GM18873 (cell line): ENCODE measurements at regions not wholly inside any gene's neighbourhood (a gene's known extent, or its start where the extent isn't known, plus 50 kb on each side); places are given as distances from the start of the nearest gene placed in this dataset.
"Not testable (repeated sequence)": the region's sequence is repeated elsewhere in the genome, so short reads cannot be mapped to it uniquely, and the experiment has no call there.

Experiments
- ATAC-seq: cut with Tn5 transposase; IDR thresholded peaks from one replicate; pipeline ENCODE4 v1.9.1; 2021; ENCODE audit warnings: mild to moderate bottlenecking, moderate library complexity, moderate number of reproducible peaks; ENCODE audit not compliant: unreplicated experiment, low FRiP score

DNA sequence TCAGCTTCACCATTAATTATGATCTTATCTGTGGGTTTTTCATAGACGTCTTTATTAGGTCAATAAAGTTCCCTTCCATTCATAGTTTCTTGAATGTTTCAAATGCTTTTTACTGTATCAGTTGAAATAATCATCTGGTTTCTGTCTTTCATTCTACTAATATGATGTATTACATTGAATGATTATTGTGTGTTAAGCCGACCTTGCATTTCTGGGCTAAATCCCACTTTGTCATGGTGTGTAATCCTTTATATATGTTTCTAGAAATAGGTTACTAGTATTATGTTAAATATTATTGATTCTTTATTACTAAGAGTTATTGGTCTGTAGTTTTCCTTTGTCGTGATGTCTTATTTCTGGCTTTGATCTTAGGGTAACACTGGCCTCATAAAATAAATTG is 134.9 kb downstream of the FASLG start:
- no peak for ATAC-seq

DNA sequence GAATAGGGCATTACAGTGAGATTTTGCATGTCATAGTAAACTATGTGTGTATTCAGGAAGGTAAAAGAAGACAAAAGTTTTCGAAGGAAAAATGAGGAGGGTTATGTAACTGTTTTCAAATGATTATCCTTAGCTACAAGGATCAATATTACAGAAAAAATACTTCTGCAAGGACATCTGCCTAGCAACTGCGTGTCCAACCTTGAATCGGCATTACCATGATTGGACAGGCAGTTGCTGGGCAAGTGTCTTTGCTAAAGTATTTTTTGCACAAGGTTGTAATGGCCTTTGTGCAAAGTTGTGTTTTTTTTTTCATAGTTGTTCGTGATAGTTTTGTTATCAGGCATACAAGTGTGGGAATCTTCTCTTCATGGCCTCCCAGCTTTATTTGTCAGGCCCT is 136.8 kb downstream of the FASLG start:
- ATAC-seq = no peak

DNA sequence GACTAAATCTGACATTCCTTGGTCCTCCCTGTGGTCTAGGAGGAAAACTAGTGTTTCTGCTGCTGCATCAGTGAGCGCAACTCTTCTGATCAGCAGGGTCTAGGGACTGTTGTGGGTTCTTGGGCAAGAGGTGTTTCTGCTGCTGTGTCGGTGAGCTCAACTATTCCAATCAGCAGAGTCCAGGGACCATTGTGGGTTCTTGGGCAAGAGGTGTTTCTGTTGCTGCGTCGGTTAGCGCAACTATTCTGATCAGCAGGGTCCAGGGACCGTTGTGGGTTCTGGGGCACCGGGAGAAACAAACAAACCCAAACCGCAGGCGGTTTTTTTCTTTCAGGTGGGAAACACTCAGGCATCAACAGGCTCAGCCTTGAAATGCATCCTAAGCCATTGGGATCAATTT is 140.9 kb downstream of the FASLG start:
- not testable (repeated sequence) for ATAC-seq

DNA sequence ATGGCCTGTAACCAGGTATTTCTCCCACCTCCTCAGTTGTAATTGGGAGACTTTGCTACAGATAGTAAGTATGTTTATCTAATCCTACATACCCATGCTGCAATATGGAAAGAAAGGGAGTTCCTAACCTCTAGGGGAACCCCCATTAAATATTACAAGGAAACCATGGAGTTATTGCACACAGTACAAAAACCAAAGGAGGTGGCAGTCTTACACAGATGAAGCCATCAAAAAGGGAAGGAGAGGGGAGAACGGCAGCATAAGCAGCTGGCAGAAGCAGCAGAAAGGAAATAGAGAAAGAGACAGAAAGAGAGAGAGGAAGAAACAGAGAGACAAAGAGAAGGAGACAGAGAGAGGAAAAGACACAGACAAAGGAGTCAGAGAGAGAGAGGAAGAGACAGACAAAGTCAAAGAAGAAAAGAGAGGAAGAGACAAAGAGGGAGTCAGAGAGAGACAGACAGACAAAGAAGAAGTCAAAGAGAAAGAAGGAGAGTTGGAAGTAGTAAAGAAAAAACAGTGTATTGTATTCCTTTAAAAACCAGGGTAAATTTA is 142.9 kb downstream of the FASLG start:
- no peak for ATAC-seq

DNA sequence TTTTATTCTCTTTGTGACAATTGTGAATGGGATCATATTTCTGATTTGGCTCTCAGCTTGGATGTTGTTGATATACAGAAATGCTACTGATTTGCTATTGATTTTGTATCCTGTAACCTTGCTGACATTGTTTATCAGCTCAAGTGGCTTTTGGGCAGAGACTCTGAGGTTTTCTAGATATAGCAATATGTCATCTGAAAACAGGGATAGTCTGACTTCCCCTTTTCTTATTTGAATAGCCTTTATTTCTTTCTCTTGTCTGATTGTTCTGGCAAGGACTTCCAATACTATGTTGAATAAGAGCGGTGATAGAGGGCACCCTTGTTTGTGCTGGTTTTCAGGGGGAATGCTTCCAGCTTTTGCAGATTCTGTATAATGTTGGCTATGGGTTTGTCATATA is 150.8 kb downstream of the FASLG start:
- no peak for ATAC-seq

DNA sequence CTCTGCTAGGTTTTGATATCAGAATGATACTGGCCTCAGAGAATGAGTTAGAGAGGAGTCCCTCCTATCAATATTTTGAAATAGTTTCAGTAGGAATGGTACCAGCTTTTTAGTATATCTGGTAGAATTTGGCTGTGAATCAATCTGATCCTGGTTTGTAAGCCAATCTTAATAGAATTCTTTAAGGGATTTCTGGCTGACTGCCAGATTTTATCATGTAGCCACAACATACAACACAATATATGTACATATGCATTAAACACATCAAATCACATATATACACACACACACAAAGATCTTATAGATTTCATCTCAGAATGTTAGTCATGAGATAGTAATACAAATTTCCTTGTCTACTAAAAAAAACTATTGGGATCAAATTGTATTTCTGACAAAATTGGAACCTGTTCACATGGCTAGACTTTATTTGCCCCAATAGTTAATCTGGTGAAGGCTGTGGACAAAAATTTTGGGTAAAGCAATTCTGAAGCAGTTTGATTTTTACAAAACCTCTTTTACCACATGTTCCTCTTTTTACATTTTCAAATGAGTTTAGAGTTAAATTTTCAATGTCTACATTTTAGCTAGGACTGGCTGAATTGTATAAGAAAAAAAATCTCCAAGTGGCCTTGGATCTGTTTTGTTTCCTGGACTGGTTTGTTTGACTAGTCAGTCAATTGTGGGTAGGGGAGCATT is 151.7 kb downstream of the FASLG start:
- no peak for ATAC-seq

DNA sequence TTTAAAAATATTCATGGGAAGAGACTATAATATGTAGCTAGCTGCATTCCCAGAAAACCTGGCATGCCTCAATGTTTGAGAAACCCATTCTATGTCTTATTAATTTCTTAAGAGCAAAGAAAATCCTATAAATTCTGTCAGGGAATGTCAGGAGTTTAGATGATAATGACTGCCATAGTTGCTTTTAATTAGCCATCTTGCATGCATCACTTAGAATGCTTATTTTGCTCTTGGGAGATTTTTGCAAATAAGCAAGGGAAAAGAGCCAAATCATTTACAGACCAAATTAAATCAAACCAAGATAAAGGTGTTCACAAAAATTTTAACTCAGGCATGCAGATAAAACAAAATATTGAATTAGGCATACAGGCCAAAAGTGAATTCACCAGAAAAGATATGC is 152.8 kb downstream of the FASLG start:
- ATAC-seq = no peak

DNA sequence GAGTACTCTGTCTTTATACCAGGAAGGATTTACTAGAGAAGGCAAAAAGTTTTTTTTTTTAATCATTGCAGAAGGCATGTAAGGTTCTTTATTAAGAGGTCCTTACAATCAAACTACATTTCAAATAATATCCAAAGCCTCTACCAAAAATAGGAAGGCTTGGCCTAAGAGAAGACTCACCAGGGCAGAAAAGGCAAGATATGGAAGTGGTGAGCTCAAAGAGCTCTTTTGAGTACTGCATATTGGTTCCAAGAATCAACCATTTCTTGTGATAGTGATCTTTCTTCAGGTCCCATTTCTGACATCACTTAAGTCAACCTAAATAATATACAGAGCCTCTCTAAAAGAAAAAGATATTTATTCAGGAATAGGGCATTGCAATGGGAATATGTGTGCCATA is 153.2 kb downstream of the FASLG start:
- no peak for ATAC-seq

DNA sequence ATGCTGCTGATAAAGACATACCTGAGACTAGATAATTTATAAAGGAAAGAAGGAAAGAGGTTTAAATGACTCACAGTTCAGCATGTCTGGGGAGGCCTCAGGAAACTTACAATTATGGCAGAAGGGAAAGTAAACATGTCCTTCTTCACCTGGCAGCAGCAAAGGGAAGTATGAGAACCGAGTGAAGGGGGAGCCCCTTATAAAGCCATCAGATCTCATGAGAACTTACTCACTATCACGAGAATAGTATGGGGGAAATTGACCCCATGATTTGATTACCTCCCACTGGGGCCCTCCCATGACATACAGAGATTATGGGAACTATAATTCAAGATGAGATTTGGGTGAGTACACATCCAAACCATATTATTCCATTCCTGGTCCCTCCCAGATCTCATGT is 154.4 kb downstream of the FASLG start:
- no peak for ATAC-seq

DNA sequence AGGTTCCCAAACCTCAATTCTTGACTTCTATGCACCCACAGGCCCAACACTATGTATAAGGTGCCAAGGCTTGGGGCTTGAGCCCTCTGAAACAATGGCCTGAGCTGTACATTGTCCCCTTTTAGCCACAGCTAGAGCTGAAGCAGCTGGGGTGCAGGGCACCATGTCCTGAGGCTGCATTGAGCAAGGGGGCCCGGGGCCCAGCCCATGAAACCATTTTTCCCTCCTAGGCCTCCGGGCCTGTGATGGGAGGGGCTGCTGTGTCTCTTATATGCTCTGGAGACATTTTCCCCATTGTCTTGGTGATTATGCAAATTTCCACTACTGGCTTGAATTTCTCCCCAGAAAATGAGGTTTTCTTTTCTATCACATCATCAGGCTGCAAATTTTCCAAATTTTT is 155.5 kb downstream of the FASLG start:
- ATAC-seq = no peak

DNA sequence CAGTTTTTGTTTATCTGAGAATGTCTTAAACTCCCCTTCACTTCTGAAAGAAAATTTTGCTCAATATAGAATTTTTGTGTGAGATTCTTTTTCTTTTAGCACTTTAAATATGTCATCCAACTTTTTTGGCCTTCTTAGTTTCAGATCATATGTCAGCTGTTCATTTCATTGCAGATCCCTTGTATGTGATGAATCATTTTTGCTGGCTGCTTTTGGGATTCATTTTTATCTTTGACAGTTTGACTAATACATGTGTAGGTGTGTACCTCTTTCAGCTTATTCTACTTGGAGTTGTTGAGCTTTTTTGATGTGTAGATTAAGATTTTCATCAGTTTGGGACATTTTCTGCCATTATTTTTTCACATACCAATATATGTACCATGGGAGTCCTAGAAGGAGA is 156.8 kb downstream of the FASLG start:
- ATAC-seq = no peak

DNA sequence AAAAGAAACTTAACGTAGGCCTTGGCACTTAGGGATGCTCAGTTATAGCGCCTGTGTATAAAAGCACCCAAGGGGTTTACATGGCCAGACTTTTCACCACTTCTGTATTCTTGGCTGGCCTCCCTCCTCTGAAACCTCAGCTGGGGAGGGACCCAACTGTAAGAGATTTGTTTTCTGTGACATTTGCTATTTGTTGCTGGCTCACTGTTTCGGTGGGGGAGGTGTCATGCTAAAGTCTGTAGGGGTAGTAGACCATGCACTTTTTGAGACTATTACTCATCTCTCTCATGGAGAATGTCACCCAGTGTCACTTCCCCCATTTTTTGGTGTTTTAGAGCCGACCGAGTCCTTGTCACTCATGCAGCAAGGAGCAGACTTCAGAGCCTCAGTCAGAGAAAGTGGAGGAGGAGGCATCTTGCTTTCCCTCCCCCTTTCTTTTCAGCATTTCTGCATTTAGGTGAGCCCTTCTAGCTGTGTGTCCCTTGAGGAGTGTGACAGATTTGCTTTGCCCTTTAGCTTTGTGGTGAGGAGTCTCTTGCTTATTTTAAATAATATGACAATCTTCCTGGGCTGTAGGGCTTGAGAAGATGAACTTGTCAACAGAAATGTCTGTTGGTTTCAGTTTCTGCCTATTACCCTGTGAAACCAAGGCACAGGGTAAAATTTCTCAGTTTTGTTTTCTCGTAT is 160.1 kb downstream of the FASLG start:
- peak; percentile 93 for ATAC-seq

DNA sequence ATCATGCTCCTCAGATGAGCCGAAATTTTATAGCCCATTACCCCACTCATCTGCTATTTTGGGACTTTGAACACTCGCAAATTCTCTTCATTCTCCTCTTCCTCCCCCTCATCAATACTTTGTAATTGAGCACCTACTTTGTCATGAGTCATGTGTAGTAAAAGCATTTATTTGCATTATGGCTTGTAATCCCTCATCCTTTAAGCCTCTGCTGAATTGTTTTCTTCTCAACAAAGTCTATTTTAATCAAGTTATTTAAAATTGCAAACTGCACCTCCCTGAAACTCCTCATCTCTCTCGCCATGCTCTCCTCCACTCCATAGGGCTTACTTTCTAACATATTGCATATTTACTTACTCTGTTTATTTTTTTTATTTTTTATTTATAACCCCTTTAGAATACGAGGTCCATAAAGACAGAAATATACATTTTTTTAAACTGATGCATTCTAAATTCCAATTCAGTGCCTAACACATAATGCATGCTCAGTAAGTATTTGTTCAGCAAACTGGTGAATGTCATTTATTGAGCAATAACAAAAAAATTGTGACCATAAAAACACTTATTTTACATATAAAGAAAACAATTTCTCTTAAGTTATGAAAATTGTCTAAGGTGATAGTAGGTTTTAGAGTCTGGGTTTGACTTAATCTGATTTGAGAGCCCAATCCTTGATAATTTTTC is 161.7 kb downstream of the FASLG start:
- ATAC-seq = no peak

DNA sequence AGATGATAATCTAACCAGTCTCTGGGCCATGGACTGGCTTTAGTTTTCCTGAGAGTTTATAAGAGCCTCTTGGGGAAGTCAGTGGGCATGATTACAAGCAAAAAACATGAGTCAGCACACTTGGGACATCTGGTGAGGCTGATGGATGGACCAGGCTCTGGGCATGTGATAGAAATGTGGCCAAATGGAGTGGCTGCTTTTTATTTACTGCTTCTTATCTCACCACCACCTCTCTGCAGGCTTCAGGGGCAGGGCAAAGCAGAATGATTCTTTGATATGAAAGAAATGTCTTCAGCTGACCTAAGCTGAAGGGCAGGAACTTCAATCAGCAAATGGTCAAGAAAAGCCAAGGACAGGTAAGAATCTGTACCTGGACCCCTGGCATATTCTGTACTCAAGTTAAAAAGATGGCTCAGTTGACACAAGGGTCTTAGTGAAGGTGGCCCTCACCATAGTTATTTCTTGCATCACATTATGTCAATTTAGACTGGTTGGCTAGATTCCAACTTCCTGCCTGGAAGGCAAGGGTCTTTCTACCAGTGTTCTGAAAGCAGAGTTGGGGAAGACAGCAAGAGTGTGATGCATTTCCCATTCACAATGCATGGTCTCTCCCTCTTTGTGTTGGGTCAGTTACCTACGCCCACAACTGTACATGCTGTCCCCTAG is 162.8 kb downstream of the FASLG start:
- ATAC-seq = no peak

DNA sequence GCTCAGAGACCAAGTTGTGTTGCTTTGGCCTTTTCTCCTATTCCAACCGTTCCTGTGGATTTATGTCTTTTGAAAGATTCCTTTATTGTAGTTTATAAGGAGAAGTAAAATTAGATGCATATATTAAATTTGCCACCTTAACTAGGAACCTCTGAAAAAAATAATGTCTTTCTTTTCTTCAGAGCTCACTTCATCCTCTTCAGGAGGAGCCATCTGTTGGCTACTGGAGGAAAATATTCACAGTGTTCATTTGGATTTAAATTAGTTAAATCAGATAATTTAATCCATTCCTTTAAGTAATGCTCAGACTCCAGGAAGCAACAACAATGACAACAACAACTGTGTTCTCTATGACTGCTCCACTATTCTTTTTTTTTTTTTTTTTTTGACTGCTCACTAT is 164.0 kb downstream of the FASLG start:
- ATAC-seq = no peak

DNA sequence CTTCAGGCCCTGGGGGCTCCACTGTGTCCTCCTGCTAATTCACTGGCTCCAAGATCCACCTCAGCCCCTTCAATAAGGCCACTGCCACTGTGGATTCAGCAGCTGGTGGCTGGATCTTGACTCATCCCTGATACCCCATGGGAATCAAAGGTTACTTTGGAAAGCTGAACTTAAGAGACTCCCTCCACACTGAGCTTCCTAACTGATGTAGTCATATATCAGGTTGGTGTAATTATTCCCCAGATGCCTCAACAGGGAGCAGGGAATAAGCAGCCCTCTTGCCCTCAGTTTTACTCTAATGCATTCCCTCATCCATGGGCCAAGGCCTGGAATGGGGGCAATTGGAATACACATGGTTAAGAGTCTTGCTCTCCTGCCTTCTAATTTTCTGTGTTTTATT is 164.6 kb downstream of the FASLG start:
- no peak for ATAC-seq

DNA sequence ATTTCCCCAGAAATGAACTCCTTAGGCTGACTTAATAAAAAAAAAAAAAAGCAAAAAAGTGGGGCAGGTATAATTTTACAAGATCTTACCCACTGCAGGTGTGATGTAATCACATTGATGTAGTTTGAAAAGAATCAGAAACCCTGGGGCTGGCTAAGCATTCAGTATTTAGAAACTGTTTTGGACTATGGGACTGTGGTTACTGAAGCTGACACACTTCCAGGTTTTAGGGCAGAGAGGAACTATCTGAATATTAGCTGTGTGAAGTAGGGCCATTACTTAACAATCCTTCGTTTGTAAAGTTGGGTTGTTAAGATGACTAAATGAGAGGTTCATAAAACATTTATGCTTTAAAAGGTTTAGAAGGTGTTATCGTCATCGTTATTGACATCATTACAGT is 165.3 kb downstream of the FASLG start:
- ATAC-seq = no peak

DNA sequence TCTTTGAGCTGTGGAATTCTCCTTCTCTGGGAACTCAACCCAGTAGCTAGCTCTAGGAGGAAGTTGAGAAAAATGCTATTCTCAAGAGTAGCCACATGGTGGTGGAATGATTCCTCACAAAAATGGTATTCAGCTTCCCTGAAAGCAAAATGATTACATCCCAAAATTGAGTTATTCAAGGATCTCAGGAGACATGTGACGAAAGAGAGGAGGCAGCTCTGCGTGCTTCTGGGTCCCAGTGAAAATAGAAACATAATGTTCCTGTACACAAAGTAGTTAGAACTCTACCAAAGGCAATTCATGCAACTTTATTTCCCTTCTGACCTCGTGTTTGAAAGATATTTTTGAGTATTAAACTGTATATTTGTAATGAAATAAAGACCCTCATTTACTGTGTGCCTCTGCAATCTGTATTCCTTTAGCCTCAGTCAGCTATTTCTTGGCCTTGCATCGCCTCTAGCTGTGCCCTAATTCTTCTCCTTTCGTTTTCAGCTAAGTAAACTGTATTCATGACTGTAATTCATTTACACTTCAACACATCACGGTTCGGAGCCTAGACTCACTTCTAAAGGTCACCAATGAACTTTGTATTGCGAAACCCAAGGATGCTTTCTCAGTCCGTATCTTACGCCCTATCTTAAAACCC is 167.3 kb downstream of the FASLG start:
- ATAC-seq = no peak

DNA sequence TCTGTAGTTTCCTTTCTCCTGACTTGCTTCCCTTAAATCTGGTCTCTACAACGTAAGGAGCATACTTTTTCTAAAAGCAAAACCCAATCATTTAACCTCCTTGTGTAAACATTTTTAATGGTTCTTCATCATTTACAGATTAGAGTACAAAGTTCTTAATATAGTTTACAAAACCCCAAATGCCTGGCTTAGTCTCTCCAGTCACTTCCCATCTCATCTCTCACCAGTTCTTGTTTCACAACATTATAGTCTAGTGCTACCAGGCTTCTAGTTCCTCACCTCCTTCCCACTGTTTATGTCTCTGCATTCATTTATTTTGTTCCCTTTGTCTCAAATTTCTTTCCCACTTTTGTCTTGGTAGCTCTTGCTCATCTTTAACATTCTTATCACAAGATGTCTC is 168.4 kb downstream of the FASLG start:
- no peak for ATAC-seq

DNA sequence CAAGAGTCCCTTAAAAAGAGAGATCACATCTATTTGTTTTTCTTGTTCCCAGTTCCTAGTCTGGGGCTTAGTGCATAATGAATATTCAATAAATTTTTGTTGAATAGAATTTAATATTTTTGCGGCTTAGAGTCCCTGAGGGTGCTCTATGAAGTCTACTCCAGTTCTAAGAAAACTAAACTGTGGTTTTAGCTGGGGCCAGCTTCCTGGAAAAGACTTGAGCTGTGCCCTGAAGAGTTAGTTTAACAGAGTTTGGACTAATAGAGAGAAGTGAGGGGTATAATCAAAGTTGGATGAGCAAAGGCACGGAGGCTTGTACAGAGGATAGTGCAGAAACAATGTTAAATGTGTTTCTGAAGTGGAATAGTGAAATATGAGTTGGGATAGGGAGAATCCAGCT is 168.9 kb downstream of the FASLG start:
- no peak for ATAC-seq
